Thoracic aorta (tissue), 2 donors: ENCODE measurements at regions not wholly inside any gene's neighbourhood (a gene's known extent, or its start where the extent isn't known, plus 50 kb on each side); places are given as distances from the start of the nearest gene placed in this dataset.

Experiments used
- ATAC-seq: fragments of 150-250 bp; one replicate; pipeline ENCODE4 v1.8.0; 2017; ENCODE audit warnings: low read depth; ENCODE audit not compliant: insufficient number of reproducible peaks, low FRiP score
- DNase-seq: peaks from one replicate; pipeline ENCODE4 v3.0.0-alpha.2; 2020; ENCODE audit warnings: low spot score
- H3K27ac ChIP-seq, 2 donors: fragments of 200-600 bp; sonication (generic); 1 replicate in 1 of 2; 2 replicates in 1 of 2; pipeline ENCODE4 v1.5.1; 2016; ENCODE audit warnings: mild to moderate bottlenecking in 2 of 2, moderate library complexity in 2 of 2
- H3K27me3 ChIP-seq: fragments of 200-600 bp; sonication (generic); replicated peaks from 2 replicates; pipeline ENCODE4 v1.6.0; 2016; ENCODE audit warnings: mild to moderate bottlenecking; ENCODE audit not compliant: insufficient read depth
- H3K36me3 ChIP-seq: fragments of 200-600 bp; sonication (generic); one replicate; pipeline ENCODE4 v1.5.1; 2016
- H3K4me1 ChIP-seq, 2 donors: fragments of 200-600 bp; sonication (generic); 1 replicate in 1 of 2; 2 replicates in 1 of 2; pipeline versions ENCODE4 v1.5.1 to v1.6.0; 2016; ENCODE audit warnings: low read depth in 2 of 2, mild to moderate bottlenecking in 1 of 2; ENCODE audit not compliant: control insufficient read depth in 1 of 2
- H3K4me3 ChIP-seq: fragments of 200-600 bp; sonication (generic); 2 replicates; pipeline ENCODE4 v1.5.1; 2016; ENCODE audit warnings: mild to moderate bottlenecking
- H3K9me3 ChIP-seq: fragments of 200-600 bp; sonication (generic); 2 replicates; pipeline ENCODE4 v1.5.1; 2016
- CTCF ChIP-seq: fragments of 200-600 bp; sonication (generic); IDR thresholded peaks from one replicate; pipeline ENCODE4 v1.5.1; 2019; ENCODE audit warnings: antibody characterized with exemption

- H3K9me3 ChIP-seq, result no peaks in the 10 kb centered on the region
- ATAC-seq (no peak), DNase-seq (no peak)
- no peak overlapping the region for H3K4me3 ChIP-seq
- no peak for TF ChIP-seq CTCF
- no peak overlapping the region for H3K27ac ChIP-seq
- no peaks in the 10 kb centered on the region for H3K36me3 ChIP-seq
- H3K4me1 ChIP-seq, result no peaks in the 10 kb centered on the region
- H3K27me3 ChIP-seq, result no peaks in the 10 kb centered on the region
Observed at GRCh38 chr5:88436290-88436689, 167.6 kb upstream of the TMEM161B start.

- DNase-seq (no peak), ATAC-seq (no peak)
- Histone ChIP-seq H3K27me3 (no peaks in the 10 kb centered on the region), H3K27ac (no peak overlapping the region), H3K36me3 (no peaks in the 10 kb centered on the region), H3K9me3 (no peaks in the 10 kb centered on the region), H3K4me3 (no peak overlapping the region), H3K4me1 (no peaks in the 10 kb centered on the region)
- no peak for TF ChIP-seq CTCF
Observed at GRCh38 chr5:88428633-88429032, 160.0 kb upstream of the TMEM161B start.

GRCh38 chr5:88426441-88426840 lies 157.8 kb upstream of the TMEM161B start:
- no peaks in the 10 kb centered on the region for H3K9me3 ChIP-seq
- ATAC-seq (no peak), DNase-seq (no peak)
- no peak overlapping the region for H3K27ac ChIP-seq
- H3K36me3 ChIP-seq, result no peaks in the 10 kb centered on the region
- no peak overlapping the region for H3K4me3 ChIP-seq
- TF ChIP-seq CTCF, result no peak
- no peaks in the 10 kb centered on the region for H3K27me3 ChIP-seq
- H3K4me1 ChIP-seq, result no peaks in the 10 kb centered on the region

GRCh38 chr5:88425124-88425523 lies 156.5 kb upstream of the TMEM161B start:
- DNase-seq (no peak), ATAC-seq (no peak)
- Histone ChIP-seq H3K27me3 (no peaks in the 10 kb centered on the region), H3K27ac (no peak overlapping the region), H3K4me3 (no peak overlapping the region), H3K9me3 (no peaks in the 10 kb centered on the region), H3K4me1 (no peaks in the 10 kb centered on the region), H3K36me3 (no peaks in the 10 kb centered on the region)
- no peak for TF ChIP-seq CTCF

- Histone ChIP-seq H3K4me3 (no peak overlapping the region), H3K9me3 (no peaks in the 10 kb centered on the region), H3K27ac (no peak overlapping the region), H3K27me3 (no peaks in the 10 kb centered on the region), H3K36me3 (no peaks in the 10 kb centered on the region), H3K4me1 (no peaks in the 10 kb centered on the region)
- DNase-seq, result no peak
- ATAC-seq, result no peak
- no peak for TF ChIP-seq CTCF
Observed at GRCh38 chr5:88419931-88420330, 151.3 kb upstream of the TMEM161B start.
